Keratinocyte (primary cell): ENCODE measurements at regions not wholly inside any gene's neighbourhood (a gene's known extent, or its start where the extent isn't known, plus 50 kb on each side); places are given as distances from the start of the nearest gene placed in this dataset.

Experiments used
- CTCF ChIP-seq, 3 experiments: IDR thresholded peaks in 1 of 3; conservative IDR thresholded peaks in 1 of 3; optimal IDR thresholded peaks in 1 of 3; 2 replicates in 2 of 3; 3 replicates in 1 of 3; pipeline versions ENCODE3 to v1.5.1; 2011; ENCODE audit warnings: low read length in 3 of 3, mild to moderate bottlenecking in 3 of 3, moderate library complexity in 2 of 3, control low read depth in 1 of 3, inconsistent platforms in 1 of 3; ENCODE audit not compliant: insufficient read depth in 2 of 3; ENCODE audit errors: extremely low read depth in 1 of 3
- EZH2 ChIP-seq: IDR thresholded peaks from one replicate; pipeline ENCODE4 v1.6.1; 2012; ENCODE audit warnings: inconsistent platforms, mild to moderate bottlenecking, low read length, moderate library complexity

- TF ChIP-seq EZH2 (no peak), CTCF (optimal IDR thresholded peaks at IDR 0.05 in 1 of 3, IDR thresholded peaks at IDR 0.05 in 1 of 3, conservative IDR thresholded peaks at IDR 0.05 in 1 of 3; ENCODE audit: extremely low read depth in 1 of 3, insufficient read depth in 2 of 3, low read length in 3 of 3) (no peak)
Measured at GRCh38 chr13:90594681-90595080, 752.8 kb upstream of the MIR17HG start.
